K562 (cell line): ENCODE measurements at regions not wholly inside any gene's neighbourhood (a gene's known extent, or its start where the extent isn't known, plus 50 kb on each side); places are given as distances from the start of the nearest gene placed in this dataset.
A peak's percentile ranks its signal among the peaks of the same experiment; 100 is the strongest.

Experiments used
- CAMTA2 ChIP-seq: fragments of 250-450 bp; sonication (Bioruptor Pico); conservative IDR thresholded peaks from 2 replicates; pipeline ENCODE4 v1.5.1; 2022
- CBX8 ChIP-seq: fragments of 200-600 bp; sonication (generic); IDR thresholded peaks from 2 replicates; pipeline ENCODE4 v1.6.1; 2012; ENCODE audit warnings: borderline replicate concordance, mixed run types, low read depth, mild to moderate bottlenecking, moderate library complexity, mixed read lengths, low read length, control low read depth, inconsistent platforms; ENCODE audit not compliant: poor library complexity, severe bottlenecking; ENCODE audit errors: extremely low read depth
- CTBP1 ChIP-seq: fragments of 450-650 bp; IDR thresholded peaks from 2 replicates; pipeline ENCODE4 v1.6.1; 2016; ENCODE audit warnings: borderline replicate concordance
- FOXA3 ChIP-seq, 2 experiments: fragments of 450-650 bp in 1 of 2; sonication (generic) in 1 of 2; formaldehyde crosslinking; IDR thresholded peaks in 1 of 2; conservative IDR thresholded peaks in 1 of 2; 2 replicates each; pipeline versions ENCODE4 v1.4.0 to v1.8.0; 2020 to 2022; ENCODE audit warnings: mild to moderate bottlenecking in 2 of 2, missing genetic modification reagents in 1 of 2
- KDM4B ChIP-seq, 2 experiments: fragments of 450-650 bp in 1 of 2; sonication (generic) in 1 of 2; IDR thresholded peaks; 2 replicates each; pipeline ENCODE4 v1.6.1; 2016 to 2017; ENCODE audit warnings: borderline replicate concordance in 2 of 2, antibody characterized with exemption in 1 of 2, low read depth in 1 of 2, mild to moderate bottlenecking in 1 of 2
- NFIC ChIP-seq: fragments of 450-650 bp; IDR thresholded peaks from 2 replicates; pipeline ENCODE4 v1.6.1; 2017; ENCODE audit warnings: mild to moderate bottlenecking, inconsistent platforms
- NFRKB ChIP-seq: fragments of 450-650 bp; IDR thresholded peaks from 2 replicates; pipeline ENCODE4 v1.6.1; 2016; ENCODE audit warnings: low read depth
- RBM14 ChIP-seq: fragments of 200-400 bp; formaldehyde crosslinking; IDR thresholded peaks from 2 replicates; pipeline ENCODE4 v1.6.1; 2018; ENCODE audit warnings: low read depth, mild to moderate bottlenecking, low read length, moderate library complexity, borderline replicate concordance; ENCODE audit not compliant: insufficient read depth
- SLC30A9 ChIP-seq: fragments of 250-450 bp; sonication (Bioruptor Pico); IDR thresholded peaks from 2 replicates; pipeline ENCODE4 v1.8.0; 2022; ENCODE audit warnings: mild to moderate bottlenecking, moderate library complexity
- SP1 ChIP-seq: sonication (generic); formaldehyde crosslinking; IDR thresholded peaks from 2 replicates; pipeline ENCODE4 v1.8.1; 2022; ENCODE audit warnings: mild to moderate bottlenecking, missing genetic modification reagents
- ZBED1 ChIP-seq: IDR thresholded peaks from 2 replicates; pipeline ENCODE4 v1.6.1; 2014
- ZFPM2 ChIP-seq: fragments of 250-450 bp; sonication (Bioruptor Pico); IDR thresholded peaks from 2 replicates; pipeline ENCODE4 v1.5.1; 2022; ENCODE audit warnings: mild to moderate bottlenecking
- TF ChIP-seq, protein P1 (sequence below): fragments of 150-350 bp; IDR thresholded peaks from 2 replicates; pipeline ENCODE4 v1.6.1; 2014; ENCODE audit warnings: low read depth, mild to moderate bottlenecking, low read length, borderline replicate concordance
- TF ChIP-seq, protein P2 (sequence below), 2 experiments: fragments of 450-650 bp; IDR thresholded peaks; 2 replicates each; pipeline ENCODE4 v1.6.1; 2018; ENCODE audit warnings: mild to moderate bottlenecking in 2 of 2, low read depth in 1 of 2; ENCODE audit not compliant: partially characterized antibody in 2 of 2
- TF ChIP-seq, protein P3 (sequence below): fragments of 450-650 bp; conservative IDR thresholded peaks from 2 replicates; pipeline ENCODE4 v1.6.1; 2016; ENCODE audit warnings: missing genetic modification characterization, low read depth, mild to moderate bottlenecking, control low read depth, missing compliant biosample characterization
- TF ChIP-seq, protein P4 (sequence below): fragments of 450-650 bp; IDR thresholded peaks from one replicate; pipeline ENCODE4 v1.6.1; 2018; ENCODE audit warnings: mild to moderate bottlenecking, moderate library complexity; ENCODE audit not compliant: partially characterized antibody

DNA sequence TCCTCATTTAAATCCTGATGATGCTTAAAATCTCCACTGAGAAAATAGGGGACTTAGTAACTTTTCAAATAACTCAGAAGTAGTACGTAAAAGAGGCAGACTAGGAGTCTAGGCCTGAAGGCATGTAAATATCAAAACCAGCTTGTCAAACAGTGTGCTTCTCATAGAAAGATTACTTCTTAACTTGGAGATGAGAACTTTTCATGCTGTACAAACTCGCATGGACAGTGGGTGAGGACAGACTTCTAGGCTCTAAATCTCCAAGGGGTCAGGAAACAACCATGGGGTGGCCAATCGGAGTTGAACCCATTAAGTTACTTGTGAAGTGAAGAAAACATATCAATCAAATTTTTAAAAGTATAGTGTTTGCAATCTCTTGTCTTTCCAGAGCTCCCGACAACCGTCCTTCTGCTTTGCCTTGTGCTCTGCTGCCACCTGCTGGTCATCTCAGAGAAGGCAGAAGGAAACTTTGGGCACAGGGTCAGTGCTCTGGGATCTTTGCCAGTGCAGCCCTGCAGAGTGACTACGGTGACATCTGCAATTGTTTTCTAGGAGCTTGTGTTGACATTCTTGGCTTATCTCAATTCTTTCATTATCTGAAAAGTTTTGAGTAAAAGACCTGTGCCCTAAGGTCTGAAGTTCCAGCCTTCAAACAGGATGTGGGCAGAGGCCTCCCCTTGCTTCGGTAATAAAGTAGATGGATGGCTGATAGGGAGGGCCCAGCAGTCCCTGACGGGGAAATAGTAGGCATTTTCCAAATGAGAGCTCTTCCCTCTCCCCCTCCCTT lies 105.1 kb upstream of the PDE4B start (continued):
- TF ChIP-seq, protein P1, sequence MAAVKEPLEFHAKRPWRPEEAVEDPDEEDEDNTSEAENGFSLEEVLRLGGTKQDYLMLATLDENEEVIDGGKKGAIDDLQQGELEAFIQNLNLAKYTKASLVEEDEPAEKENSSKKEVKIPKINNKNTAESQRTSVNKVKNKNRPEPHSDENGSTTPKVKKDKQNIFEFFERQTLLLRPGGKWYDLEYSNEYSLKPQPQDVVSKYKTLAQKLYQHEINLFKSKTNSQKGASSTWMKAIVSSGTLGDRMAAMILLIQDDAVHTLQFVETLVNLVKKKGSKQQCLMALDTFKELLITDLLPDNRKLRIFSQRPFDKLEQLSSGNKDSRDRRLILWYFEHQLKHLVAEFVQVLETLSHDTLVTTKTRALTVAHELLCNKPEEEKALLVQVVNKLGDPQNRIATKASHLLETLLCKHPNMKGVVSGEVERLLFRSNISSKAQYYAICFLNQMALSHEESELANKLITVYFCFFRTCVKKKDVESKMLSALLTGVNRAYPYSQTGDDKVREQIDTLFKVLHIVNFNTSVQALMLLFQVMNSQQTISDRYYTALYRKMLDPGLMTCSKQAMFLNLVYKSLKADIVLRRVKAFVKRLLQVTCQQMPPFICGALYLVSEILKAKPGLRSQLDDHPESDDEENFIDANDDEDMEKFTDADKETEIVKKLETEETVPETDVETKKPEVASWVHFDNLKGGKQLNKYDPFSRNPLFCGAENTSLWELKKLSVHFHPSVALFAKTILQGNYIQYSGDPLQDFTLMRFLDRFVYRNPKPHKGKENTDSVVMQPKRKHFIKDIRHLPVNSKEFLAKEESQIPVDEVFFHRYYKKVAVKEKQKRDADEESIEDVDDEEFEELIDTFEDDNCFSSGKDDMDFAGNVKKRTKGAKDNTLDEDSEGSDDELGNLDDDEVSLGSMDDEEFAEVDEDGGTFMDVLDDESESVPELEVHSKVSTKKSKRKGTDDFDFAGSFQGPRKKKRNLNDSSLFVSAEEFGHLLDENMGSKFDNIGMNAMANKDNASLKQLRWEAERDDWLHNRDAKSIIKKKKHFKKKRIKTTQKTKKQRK, result no peak
- peak; percentile 74 to 91; a peak in 3 of 4 replicates for TF ChIP-seq FOXA3 (CRISPR knock-in tag; conservative IDR thresholded peaks at IDR 0.05 in 1 of 2, IDR thresholded peaks at IDR 0.05 in 1 of 2)
- TF ChIP-seq ZFPM2 (CRISPR knock-in tag), result no peak
- TF ChIP-seq CTBP1, result peak; percentile 96
- TF ChIP-seq SP1 (CRISPR knock-in tag), result 0 out of 2 replicates have a peak, but pooled peaks have one; percentile 54
- no peak for TF ChIP-seq CAMTA2 (CRISPR knock-in tag)
- TF ChIP-seq NFRKB, result no peak
- no peak for TF ChIP-seq ZBED1
- no peak for TF ChIP-seq SLC30A9 (CRISPR knock-in tag)
- no peak for TF ChIP-seq RBM14
- TF ChIP-seq CBX8, result no peak
- no peak for TF ChIP-seq KDM4B (IDR thresholded peaks at IDR 0.05; ENCODE audit: borderline replicate concordance in 2 of 2, low read depth in 1 of 2)
- TF ChIP-seq, protein P2, sequence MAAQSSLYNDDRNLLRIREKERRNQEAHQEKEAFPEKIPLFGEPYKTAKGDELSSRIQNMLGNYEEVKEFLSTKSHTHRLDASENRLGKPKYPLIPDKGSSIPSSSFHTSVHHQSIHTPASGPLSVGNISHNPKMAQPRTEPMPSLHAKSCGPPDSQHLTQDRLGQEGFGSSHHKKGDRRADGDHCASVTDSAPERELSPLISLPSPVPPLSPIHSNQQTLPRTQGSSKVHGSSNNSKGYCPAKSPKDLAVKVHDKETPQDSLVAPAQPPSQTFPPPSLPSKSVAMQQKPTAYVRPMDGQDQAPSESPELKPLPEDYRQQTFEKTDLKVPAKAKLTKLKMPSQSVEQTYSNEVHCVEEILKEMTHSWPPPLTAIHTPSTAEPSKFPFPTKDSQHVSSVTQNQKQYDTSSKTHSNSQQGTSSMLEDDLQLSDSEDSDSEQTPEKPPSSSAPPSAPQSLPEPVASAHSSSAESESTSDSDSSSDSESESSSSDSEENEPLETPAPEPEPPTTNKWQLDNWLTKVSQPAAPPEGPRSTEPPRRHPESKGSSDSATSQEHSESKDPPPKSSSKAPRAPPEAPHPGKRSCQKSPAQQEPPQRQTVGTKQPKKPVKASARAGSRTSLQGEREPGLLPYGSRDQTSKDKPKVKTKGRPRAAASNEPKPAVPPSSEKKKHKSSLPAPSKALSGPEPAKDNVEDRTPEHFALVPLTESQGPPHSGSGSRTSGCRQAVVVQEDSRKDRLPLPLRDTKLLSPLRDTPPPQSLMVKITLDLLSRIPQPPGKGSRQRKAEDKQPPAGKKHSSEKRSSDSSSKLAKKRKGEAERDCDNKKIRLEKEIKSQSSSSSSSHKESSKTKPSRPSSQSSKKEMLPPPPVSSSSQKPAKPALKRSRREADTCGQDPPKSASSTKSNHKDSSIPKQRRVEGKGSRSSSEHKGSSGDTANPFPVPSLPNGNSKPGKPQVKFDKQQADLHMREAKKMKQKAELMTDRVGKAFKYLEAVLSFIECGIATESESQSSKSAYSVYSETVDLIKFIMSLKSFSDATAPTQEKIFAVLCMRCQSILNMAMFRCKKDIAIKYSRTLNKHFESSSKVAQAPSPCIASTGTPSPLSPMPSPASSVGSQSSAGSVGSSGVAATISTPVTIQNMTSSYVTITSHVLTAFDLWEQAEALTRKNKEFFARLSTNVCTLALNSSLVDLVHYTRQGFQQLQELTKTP (IDR thresholded peaks at IDR 0.05; ENCODE audit: low read depth in 1 of 2, partially characterized antibody in 2 of 2), result no peak
- TF ChIP-seq, protein P3, sequence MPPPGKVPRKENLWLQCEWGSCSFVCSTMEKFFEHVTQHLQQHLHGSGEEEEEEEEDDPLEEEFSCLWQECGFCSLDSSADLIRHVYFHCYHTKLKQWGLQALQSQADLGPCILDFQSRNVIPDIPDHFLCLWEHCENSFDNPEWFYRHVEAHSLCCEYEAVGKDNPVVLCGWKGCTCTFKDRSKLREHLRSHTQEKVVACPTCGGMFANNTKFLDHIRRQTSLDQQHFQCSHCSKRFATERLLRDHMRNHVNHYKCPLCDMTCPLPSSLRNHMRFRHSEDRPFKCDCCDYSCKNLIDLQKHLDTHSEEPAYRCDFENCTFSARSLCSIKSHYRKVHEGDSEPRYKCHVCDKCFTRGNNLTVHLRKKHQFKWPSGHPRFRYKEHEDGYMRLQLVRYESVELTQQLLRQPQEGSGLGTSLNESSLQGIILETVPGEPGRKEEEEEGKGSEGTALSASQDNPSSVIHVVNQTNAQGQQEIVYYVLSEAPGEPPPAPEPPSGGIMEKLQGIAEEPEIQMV (tag), result no peak
- peak; percentile 96 for TF ChIP-seq NFIC
- TF ChIP-seq, protein P4, sequence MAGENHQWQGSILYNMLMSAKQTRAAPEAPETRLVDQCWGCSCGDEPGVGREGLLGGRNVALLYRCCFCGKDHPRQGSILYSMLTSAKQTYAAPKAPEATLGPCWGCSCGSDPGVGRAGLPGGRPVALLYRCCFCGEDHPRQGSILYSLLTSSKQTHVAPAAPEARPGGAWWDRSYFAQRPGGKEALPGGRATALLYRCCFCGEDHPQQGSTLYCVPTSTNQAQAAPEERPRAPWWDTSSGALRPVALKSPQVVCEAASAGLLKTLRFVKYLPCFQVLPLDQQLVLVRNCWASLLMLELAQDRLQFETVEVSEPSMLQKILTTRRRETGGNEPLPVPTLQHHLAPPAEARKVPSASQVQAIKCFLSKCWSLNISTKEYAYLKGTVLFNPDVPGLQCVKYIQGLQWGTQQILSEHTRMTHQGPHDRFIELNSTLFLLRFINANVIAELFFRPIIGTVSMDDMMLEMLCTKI, result no peak
